Endothelial cell of umbilical vein (primary cell): ENCODE measurements at regions not wholly inside any gene's neighbourhood (a gene's known extent, or its start where the extent isn't known, plus 50 kb on each side); places are given as distances from the start of the nearest gene placed in this dataset.

Source experiments
- BruUV-seq: library from RNA; stranded (reverse); fragments of 400-500 nt; replicated peaks from 2 replicates; lab custom pipeline; 2021; lab: Mats Ljungman, UMichigan
- CTCF ChIA-PET: fragments of 300-600, 350-600 bp; sonication (Branson Sonifier 250); formaldehyde crosslinking; loops from one replicate; lab custom pipeline; 2021; ENCODE audit warnings: antibody characterized with exemption, inconsistent platforms; lab: Charles Lee
- POLR2A ChIA-PET: fragments of 300-600, 350-600 bp; sonication (Branson Sonifier 250); formaldehyde crosslinking; loops from one replicate; lab custom pipeline; 2021; ENCODE audit warnings: antibody characterized with exemption, inconsistent platforms; lab: Charles Lee
- DNase-seq: peaks from one replicate; pipeline ENCODE4 v3.0.0-alpha.2; 2011; ENCODE audit warnings: low read depth, low spot score
- FAIRE-seq: peaks from 2 replicates; lab custom pipeline; 2011; peaks lifted over from hg19 to GRCh38; lab: Jason Lieb, UNC
- H2AFZ ChIP-seq: 2 replicates; pipeline ENCODE4 v1.6.0; 2012; ENCODE audit warnings: low read depth, low read length, control low read depth, inconsistent platforms
- H3K27ac ChIP-seq: 2 replicates; pipeline ENCODE4 v1.5.1; 2011; ENCODE audit warnings: low read depth, mild to moderate bottlenecking, control low read depth, low read length, moderate library complexity; ENCODE audit not compliant: insufficient read depth
- H3K27me3 ChIP-seq, 2 experiments: 2 replicates each; pipeline versions ENCODE4 v1.6.0 to v1.6.1; 2011; ENCODE audit warnings: low read length in 2 of 2, mixed read lengths in 1 of 2; ENCODE audit not compliant: control insufficient read depth in 2 of 2, insufficient read depth in 2 of 2
- H3K36me3 ChIP-seq, 2 experiments: 2 replicates in 1 of 2; 3 replicates in 1 of 2; pipeline ENCODE4 v1.5.1; 2011; ENCODE audit warnings: low read length in 2 of 2, mild to moderate bottlenecking in 1 of 2, moderate library complexity in 1 of 2; ENCODE audit not compliant: control insufficient read depth in 2 of 2, insufficient read depth in 2 of 2; ENCODE audit errors: extremely low read depth in 1 of 2
- H3K4me1 ChIP-seq: 3 replicates; pipeline ENCODE4 v1.5.1; 2011; ENCODE audit warnings: mild to moderate bottlenecking, low read length; ENCODE audit not compliant: control insufficient read depth, insufficient read depth; ENCODE audit errors: extremely low read depth
- H3K4me2 ChIP-seq: 2 replicates; pipeline ENCODE4 v1.6.1; 2011; ENCODE audit warnings: low read length, control low read depth, mixed read lengths; ENCODE audit not compliant: insufficient read depth
- H3K4me3 ChIP-seq, 3 experiments: fragments of 200-600 bp in 1 of 3; sonication (generic), shearing (Covaris generic) in 1 of 3; replicated peaks in 1 of 3; 2 replicates each; pipeline ENCODE4 v1.5.1; 2011 to 2016; ENCODE audit warnings: control low read depth in 3 of 3, low read length in 3 of 3, mild to moderate bottlenecking in 2 of 3, inconsistent platforms in 1 of 3, low read depth in 1 of 3, moderate library complexity in 1 of 3; ENCODE audit not compliant: insufficient read depth in 1 of 3
- H3K79me2 ChIP-seq: 2 replicates; pipeline ENCODE4 v1.6.0; 2012; ENCODE audit warnings: low read length, inconsistent platforms; ENCODE audit not compliant: control insufficient read depth, insufficient read depth
- H3K9ac ChIP-seq: replicated peaks from 2 replicates; pipeline ENCODE3; 2011; ENCODE audit warnings: low read length, control low read depth; ENCODE audit not compliant: insufficient read depth; ENCODE audit errors: extremely low read depth
- H3K9me1 ChIP-seq: replicated peaks from 3 replicates; pipeline ENCODE4 v1.6.0; 2011; ENCODE audit warnings: mild to moderate bottlenecking, low read length; ENCODE audit not compliant: control insufficient read depth, insufficient read depth; ENCODE audit errors: extremely low read depth
- H3K9me3 ChIP-seq: replicated peaks from 2 replicates; pipeline ENCODE4 v1.5.1; 2012; ENCODE audit warnings: low read length, inconsistent platforms; ENCODE audit not compliant: control insufficient read depth, insufficient read depth
- H4K20me1 ChIP-seq: replicated peaks from 2 replicates; pipeline ENCODE3; 2011; ENCODE audit warnings: mild to moderate bottlenecking, low read length; ENCODE audit not compliant: control insufficient read depth, insufficient read depth; ENCODE audit errors: extremely low read depth
- EZH2 ChIP-seq: IDR thresholded peaks from 2 replicates; pipeline ENCODE4 v1.6.1; 2012; ENCODE audit warnings: borderline replicate concordance, low read depth, mild to moderate bottlenecking, moderate library complexity, low read length, inconsistent platforms; ENCODE audit not compliant: severe bottlenecking
- FOS ChIP-seq: IDR thresholded peaks from 2 replicates; pipeline ENCODE4 v1.6.1; 2011; ENCODE audit warnings: mild to moderate bottlenecking, low read length, moderate library complexity, borderline replicate concordance; ENCODE audit not compliant: insufficient read depth
- GATA2 ChIP-seq: IDR thresholded peaks from 2 replicates; pipeline ENCODE4 v1.7.0; 2011; ENCODE audit warnings: low read depth, mild to moderate bottlenecking, moderate library complexity, mixed read lengths, low read length; ENCODE audit not compliant: insufficient read length, insufficient read depth
- JUN ChIP-seq: IDR thresholded peaks from 2 replicates; pipeline ENCODE4 v1.6.1; 2011; ENCODE audit warnings: borderline replicate concordance, low read depth; ENCODE audit not compliant: insufficient read length, insufficient read depth
- MYC ChIP-seq: IDR thresholded peaks from one replicate; pipeline ENCODE4 v1.6.1; 2011; ENCODE audit warnings: mild to moderate bottlenecking, low read depth, low read length
- POLR2A ChIP-seq: IDR thresholded peaks from 2 replicates; pipeline ENCODE4 v1.6.1; 2012; ENCODE audit warnings: low read depth, mild to moderate bottlenecking, control low read depth, low read length
- POLR2AphosphoS5 ChIP-seq: IDR thresholded peaks from 2 replicates; pipeline ENCODE4 v1.6.1; 2012; ENCODE audit warnings: low read depth, mild to moderate bottlenecking, control low read depth, low read length, moderate library complexity; ENCODE audit not compliant: insufficient read depth
- dilution Hi-C: fragments of 300-500 bp; cut with MboI; formaldehyde crosslinking; loops from one replicate; pipeline ENCODE4 v1.15.0; 2019; ENCODE audit warnings: low sequenced_read_pairs; ENCODE audit not compliant: extremely low pct_ligation_motif_present
- intact Hi-C: fragments of 100-400 bp; cut with micrococcal nuclease; formaldehyde crosslinking; loops from one replicate; pipeline ENCODE4 v1.10.0; 2022
- TF ChIP-seq, protein P1 (sequence below), 2 donors: IDR thresholded peaks; 1 replicate in 1 of 2; 2 replicates in 1 of 2; pipeline ENCODE4 v1.5.1; 2011; ENCODE audit warnings: low read length in 2 of 2, mild to moderate bottlenecking in 2 of 2, moderate library complexity in 2 of 2, control low read depth in 1 of 2, inconsistent platforms in 1 of 2, low read depth in 1 of 2; ENCODE audit not compliant: insufficient read depth in 1 of 2; ENCODE audit errors: extremely low read depth in 1 of 2
- TF ChIP-seq, protein P2 (sequence below): IDR thresholded peaks from 2 replicates; pipeline ENCODE4 v1.6.1; 2011; ENCODE audit not compliant: insufficient read depth, insufficient read length

DNA sequence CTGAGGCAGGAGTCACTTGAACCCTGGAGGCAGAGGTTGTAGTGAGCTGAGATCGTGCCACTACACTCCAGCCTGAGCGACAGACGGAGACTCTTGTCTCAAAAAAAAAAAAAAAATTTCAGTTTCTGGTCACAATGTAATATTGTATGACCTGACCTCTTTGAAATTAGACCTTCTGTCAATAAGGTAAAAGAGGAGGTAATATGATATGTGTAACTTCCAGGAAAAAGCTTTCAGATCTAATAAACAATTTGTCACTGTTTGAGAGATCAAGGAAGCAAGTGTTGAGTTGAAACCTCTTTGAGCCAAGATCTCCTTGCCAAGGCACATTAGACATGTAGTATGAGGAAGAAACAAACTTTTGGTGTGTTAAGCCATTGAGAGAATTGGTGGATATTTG is 101.7 kb upstream of the ATF7IP start:
- FAIRE-seq (no peak), DNase-seq (no peak)
- no peaks in the 10 kb centered on the region for H3K79me2 ChIP-seq
- peaks cover 17% of the 10 kb centered on the region for H3K4me1 ChIP-seq
- H3K4me2 ChIP-seq: no peak overlapping the region
- H3K36me3 ChIP-seq: no peaks in the 10 kb centered on the region
- CTCF ChIA-PET: no interaction called here
- no peak overlapping the region for H2AFZ ChIP-seq
- no peaks in the 10 kb centered on the region for H3K9me1 ChIP-seq
- dilution Hi-C loops: no loop called here
- POLR2A ChIA-PET: interaction anchor here (0.5 to 1.2 kb wide), 2 partner anchors 101 to 102 kb away, joined by 3 to 6 read pairs; partner anchors contain the start of gene ATF7IP
- TF ChIP-seq, protein P1, sequence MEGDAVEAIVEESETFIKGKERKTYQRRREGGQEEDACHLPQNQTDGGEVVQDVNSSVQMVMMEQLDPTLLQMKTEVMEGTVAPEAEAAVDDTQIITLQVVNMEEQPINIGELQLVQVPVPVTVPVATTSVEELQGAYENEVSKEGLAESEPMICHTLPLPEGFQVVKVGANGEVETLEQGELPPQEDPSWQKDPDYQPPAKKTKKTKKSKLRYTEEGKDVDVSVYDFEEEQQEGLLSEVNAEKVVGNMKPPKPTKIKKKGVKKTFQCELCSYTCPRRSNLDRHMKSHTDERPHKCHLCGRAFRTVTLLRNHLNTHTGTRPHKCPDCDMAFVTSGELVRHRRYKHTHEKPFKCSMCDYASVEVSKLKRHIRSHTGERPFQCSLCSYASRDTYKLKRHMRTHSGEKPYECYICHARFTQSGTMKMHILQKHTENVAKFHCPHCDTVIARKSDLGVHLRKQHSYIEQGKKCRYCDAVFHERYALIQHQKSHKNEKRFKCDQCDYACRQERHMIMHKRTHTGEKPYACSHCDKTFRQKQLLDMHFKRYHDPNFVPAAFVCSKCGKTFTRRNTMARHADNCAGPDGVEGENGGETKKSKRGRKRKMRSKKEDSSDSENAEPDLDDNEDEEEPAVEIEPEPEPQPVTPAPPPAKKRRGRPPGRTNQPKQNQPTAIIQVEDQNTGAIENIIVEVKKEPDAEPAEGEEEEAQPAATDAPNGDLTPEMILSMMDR (IDR thresholded peaks at IDR 0.05; ENCODE audit: extremely low read depth in 1 of 2, insufficient read depth in 1 of 2, low read depth in 1 of 2, low read length in 2 of 2): no peak
- TF ChIP-seq MYC: no peak
- TF ChIP-seq POLR2AphosphoS5: no peak
- no peak for TF ChIP-seq JUN
- TF ChIP-seq POLR2A: no peak
- TF ChIP-seq EZH2: no peak
- TF ChIP-seq GATA2: no peak
- no peak for TF ChIP-seq FOS
- TF ChIP-seq, protein P2, sequence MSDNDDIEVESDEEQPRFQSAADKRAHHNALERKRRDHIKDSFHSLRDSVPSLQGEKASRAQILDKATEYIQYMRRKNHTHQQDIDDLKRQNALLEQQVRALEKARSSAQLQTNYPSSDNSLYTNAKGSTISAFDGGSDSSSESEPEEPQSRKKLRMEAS: no peak
- peaks cover 0 to 3% of the 10 kb centered on the region in 2 experiments for H3K27me3 ChIP-seq
- H3K9ac ChIP-seq: no peak overlapping the region
- H4K20me1 ChIP-seq: no peaks in the 10 kb centered on the region
- H3K4me3 ChIP-seq: no peak overlapping the region
- no peaks in the 10 kb centered on the region for H3K9me3 ChIP-seq
- intact Hi-C loops: no loop called here
- no TSS peak for BruUV-seq
- no peak overlapping the region for H3K27ac ChIP-seq
